Psoas muscle (tissue), 7 donors: ENCODE measurements at regions not wholly inside any gene's neighbourhood (a gene's known extent, or its start where the extent isn't known, plus 50 kb on each side); places are given as distances from the start of the nearest gene placed in this dataset.

ENCODE experiments used
- ATAC-seq, 4 donors: fragments of 200-7000 bp; cut with Tn5 transposase; one replicate each; pipeline ENCODE4 v1.9.1; 2020; ENCODE audit warnings: moderate library complexity in 3 of 4, mild to moderate bottlenecking in 2 of 4
- DNase-seq, 2 donors: peaks; one replicate each; pipeline ENCODE4 v3.0.0-alpha.2; 2020
- H3K27ac ChIP-seq: fragments of 200-600 bp; one replicate; pipeline ENCODE4 v1.8.0; 2022
- H3K27me3 ChIP-seq, 3 donors: fragments of 200-600 bp in 1 of 3; one replicate each; pipeline versions ENCODE4 v1.6.1 to v1.8.0; 2013 to 2022; ENCODE audit warnings: low read length in 2 of 3, mild to moderate bottlenecking in 2 of 3, moderate library complexity in 1 of 3; ENCODE audit not compliant: insufficient read depth in 3 of 3
- H3K36me3 ChIP-seq, 2 donors: fragments of 200-600 bp in 1 of 2; one replicate each; pipeline versions ENCODE4 v1.6.1 to v1.8.0; 2013 to 2022; ENCODE audit warnings: low read depth in 1 of 2, mild to moderate bottlenecking in 1 of 2, moderate library complexity in 1 of 2; ENCODE audit not compliant: insufficient read depth in 1 of 2
- H3K4me1 ChIP-seq: fragments of 200-600 bp; one replicate; pipeline ENCODE4 v1.8.0; 2022
- H3K4me3 ChIP-seq: fragments of 200-600 bp; one replicate; pipeline ENCODE4 v1.8.0; 2022; ENCODE audit warnings: mild to moderate bottlenecking
- H3K9me3 ChIP-seq: fragments of 200-600 bp; one replicate; pipeline ENCODE4 v1.8.0; 2022
- WGBS, 3 donors: extraction: QIAGEN DNeasy Blood & Tissue Kit; methylation state at CpG; one replicate each; pipeline versions ENCODE4 v1.1.6 to v1.1.7; 2013; 5-methylcytosine and 5-hydroxymethylcytosine counted together
- intact Hi-C, 2 donors: fragments of 100-400 bp; cut with DNase I; formaldehyde crosslinking; loops; one replicate each; pipeline versions ENCODE4 v1.11.0 to v1.14.2; 2022
- TF ChIP-seq, protein P1 (sequence below): fragments of 200-600 bp; IDR thresholded peaks from one replicate; pipeline ENCODE4 v1.8.0; 2022; ENCODE audit warnings: antibody characterized with exemption
- donor health status: healthy with polysubstance abuse.
- donor health status: DM: no; HTN: no; CAD: no; lungs with moderate emphysema.
- donor health status: Bipolar disorder and iron deficiency.
- donor health status: healthy.
- donor health status: DM: yes; HTN: yes; CAD: no.
- donor health status: DM: no; HTN: no; CAD: no.
- donor health status: DM: yes; HTN: yes; CAD: no.

GRCh38 chr11:92285776-92286175 lies 61.2 kb downstream of the FAT3 start:
- no peak for DNase-seq
- no peaks in the 10 kb centered on the region for H3K9me3 ChIP-seq
- H3K27me3 ChIP-seq, result no peaks in the 10 kb centered on the region
- no peak overlapping the region for H3K27ac ChIP-seq
- no peaks in the 10 kb centered on the region for H3K36me3 ChIP-seq
- 61 to 68% (median 65%) methylated on average over 5 of the region's 5 CpGs for WGBS, 3 donors
- no peaks in the 10 kb centered on the region for H3K4me1 ChIP-seq
- intact Hi-C loops, result no loop called here
- TF ChIP-seq, protein P1, sequence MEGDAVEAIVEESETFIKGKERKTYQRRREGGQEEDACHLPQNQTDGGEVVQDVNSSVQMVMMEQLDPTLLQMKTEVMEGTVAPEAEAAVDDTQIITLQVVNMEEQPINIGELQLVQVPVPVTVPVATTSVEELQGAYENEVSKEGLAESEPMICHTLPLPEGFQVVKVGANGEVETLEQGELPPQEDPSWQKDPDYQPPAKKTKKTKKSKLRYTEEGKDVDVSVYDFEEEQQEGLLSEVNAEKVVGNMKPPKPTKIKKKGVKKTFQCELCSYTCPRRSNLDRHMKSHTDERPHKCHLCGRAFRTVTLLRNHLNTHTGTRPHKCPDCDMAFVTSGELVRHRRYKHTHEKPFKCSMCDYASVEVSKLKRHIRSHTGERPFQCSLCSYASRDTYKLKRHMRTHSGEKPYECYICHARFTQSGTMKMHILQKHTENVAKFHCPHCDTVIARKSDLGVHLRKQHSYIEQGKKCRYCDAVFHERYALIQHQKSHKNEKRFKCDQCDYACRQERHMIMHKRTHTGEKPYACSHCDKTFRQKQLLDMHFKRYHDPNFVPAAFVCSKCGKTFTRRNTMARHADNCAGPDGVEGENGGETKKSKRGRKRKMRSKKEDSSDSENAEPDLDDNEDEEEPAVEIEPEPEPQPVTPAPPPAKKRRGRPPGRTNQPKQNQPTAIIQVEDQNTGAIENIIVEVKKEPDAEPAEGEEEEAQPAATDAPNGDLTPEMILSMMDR, result no peak
- ATAC-seq, result no peak
- no peak overlapping the region for H3K4me3 ChIP-seq

GRCh38 chr11:92286709-92287108 lies 62.1 kb downstream of the FAT3 start:
- DNase-seq (no peak), ATAC-seq (no peak)
- WGBS, 3 donors, result 91 to 99% (median 96%) methylated on average over 2 of the region's 2 CpGs
- H3K4me1 ChIP-seq, result no peaks in the 10 kb centered on the region
- intact Hi-C loops, result no loop called here
- H3K27me3 ChIP-seq, result no peaks in the 10 kb centered on the region
- no peak overlapping the region for H3K27ac ChIP-seq
- H3K9me3 ChIP-seq, result no peaks in the 10 kb centered on the region
- TF ChIP-seq, protein P1, result no peak
- H3K4me3 ChIP-seq, result no peak overlapping the region
- no peaks in the 10 kb centered on the region for H3K36me3 ChIP-seq

DNA sequence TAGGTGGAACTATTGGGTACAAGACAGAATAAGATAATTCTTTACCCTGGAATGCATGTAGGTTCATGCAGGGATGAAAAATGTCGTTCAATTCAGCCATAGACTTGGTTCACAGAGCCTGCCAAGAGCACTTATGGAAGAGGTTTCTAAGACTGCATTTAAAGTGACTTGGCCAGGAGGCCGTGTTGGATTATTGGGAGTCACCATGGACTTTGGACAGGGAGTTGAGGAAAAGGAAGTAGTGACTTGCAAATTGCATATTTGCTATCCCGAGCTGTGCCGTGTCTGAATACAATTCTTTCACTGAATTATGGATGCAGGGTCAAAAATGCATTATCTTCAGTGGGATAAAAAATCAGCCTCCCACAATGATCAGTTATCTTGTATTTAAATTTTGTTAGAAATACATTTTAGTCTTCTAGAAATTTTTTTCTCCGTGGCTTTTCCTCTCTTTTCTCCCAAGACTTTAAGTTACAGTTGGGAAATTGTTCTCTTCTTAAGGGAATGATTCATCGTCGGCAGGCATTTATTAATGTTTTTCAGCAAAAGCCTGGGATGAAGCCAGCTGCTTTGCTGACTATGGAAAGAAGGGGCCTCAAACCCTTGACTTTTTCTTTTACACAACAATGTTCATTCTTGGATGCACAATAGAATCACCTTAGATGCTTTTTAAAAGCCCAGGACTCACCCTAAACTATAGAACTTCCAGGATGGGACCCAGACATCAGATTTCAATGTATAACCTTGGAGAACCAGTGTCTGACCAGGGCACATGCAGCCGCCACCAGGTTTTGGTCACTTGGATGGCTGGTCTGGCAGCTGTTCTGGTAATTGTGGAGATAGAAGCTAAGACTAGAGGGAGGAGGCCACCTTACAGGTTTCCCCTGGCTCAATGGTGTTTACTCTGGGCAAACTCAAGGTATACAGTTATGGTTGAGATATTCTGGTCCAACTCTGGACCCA lies 70.8 kb downstream of the FAT3 start:
- TF ChIP-seq, protein P1, result no peak
- 70 to 81% (median 81%) methylated on average over 8 of the region's 8 CpGs for WGBS, 3 donors
- H3K4me1 ChIP-seq, result no peaks in the 10 kb centered on the region
- no peak for ATAC-seq
- H3K9me3 ChIP-seq, result no peaks in the 10 kb centered on the region
- intact Hi-C loops, result no loop called here
- H3K36me3 ChIP-seq, result no peaks in the 10 kb centered on the region
- H3K4me3 ChIP-seq, result no peak overlapping the region
- no peaks in the 10 kb centered on the region for H3K27me3 ChIP-seq
- no peak overlapping the region for H3K27ac ChIP-seq
- DNase-seq, result no peak

DNA sequence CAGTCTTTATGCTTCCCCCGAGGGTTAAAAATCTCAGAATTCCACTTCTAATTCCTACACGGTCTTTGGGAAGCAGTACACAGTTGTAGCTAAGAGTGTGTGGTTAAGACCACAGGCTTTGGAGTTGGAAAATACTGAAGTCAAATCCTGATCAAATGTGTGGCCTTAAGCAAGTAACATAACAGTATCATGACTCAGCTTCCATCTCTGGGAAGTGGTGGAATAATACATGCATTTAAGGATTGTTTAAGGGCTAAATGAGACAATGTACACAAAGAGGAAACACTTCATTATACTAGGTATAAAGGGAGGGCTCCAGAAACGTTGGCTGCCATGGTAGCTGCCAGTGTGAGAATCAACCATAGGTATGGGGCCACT lies 71.5 kb downstream of the FAT3 start:
- ATAC-seq (no peak), DNase-seq (no peak)
- no peaks in the 10 kb centered on the region for H3K36me3 ChIP-seq
- no peaks in the 10 kb centered on the region for H3K4me1 ChIP-seq
- TF ChIP-seq, protein P1, result no peak
- H3K27ac ChIP-seq, result no peak overlapping the region
- no peaks in the 10 kb centered on the region for H3K27me3 ChIP-seq
- H3K9me3 ChIP-seq, result no peaks in the 10 kb centered on the region
- WGBS, 3 donors, result 71 to 79% (median 78%) methylated on average over 3 of the region's 3 CpGs
- intact Hi-C loops, result no loop called here
- H3K4me3 ChIP-seq, result no peak overlapping the region
